ENCODE measurements at regions not wholly inside any gene's neighbourhood (a gene's known extent, or its start where the extent isn't known, plus 50 kb on each side); places are given as distances from the start of the nearest gene placed in this dataset.

DNA sequence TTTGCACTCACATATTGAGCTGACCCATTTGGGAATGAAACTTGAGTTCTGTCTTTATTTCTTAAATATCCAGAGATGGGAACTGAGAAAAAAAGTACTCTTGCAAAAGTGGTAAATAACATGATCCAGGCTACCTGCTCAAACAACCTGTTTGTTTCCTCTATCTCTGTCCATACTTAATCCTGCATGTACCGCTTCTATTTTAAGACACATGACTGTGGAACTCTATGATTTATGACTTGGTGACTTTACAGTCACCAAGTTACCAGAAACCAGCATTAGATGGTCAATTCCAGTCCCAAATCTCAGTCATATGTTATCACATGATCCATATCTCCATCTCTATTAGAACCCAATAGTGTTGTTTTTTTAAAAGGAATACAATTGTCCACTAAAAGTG lies 606.7 kb downstream of the EPHA5 start:
- TF ChIP-seq, protein P1, sequence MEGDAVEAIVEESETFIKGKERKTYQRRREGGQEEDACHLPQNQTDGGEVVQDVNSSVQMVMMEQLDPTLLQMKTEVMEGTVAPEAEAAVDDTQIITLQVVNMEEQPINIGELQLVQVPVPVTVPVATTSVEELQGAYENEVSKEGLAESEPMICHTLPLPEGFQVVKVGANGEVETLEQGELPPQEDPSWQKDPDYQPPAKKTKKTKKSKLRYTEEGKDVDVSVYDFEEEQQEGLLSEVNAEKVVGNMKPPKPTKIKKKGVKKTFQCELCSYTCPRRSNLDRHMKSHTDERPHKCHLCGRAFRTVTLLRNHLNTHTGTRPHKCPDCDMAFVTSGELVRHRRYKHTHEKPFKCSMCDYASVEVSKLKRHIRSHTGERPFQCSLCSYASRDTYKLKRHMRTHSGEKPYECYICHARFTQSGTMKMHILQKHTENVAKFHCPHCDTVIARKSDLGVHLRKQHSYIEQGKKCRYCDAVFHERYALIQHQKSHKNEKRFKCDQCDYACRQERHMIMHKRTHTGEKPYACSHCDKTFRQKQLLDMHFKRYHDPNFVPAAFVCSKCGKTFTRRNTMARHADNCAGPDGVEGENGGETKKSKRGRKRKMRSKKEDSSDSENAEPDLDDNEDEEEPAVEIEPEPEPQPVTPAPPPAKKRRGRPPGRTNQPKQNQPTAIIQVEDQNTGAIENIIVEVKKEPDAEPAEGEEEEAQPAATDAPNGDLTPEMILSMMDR (IDR thresholded peaks at IDR 0.05), result no peak
- TF ChIP-seq ZFX (IDR thresholded peaks at IDR 0.05; ENCODE audit: borderline replicate concordance), result no peak

Data from 22Rv1 (cell line).